SK-N-SH (cell line): ENCODE measurements at regions not wholly inside any gene's neighbourhood (a gene's known extent, or its start where the extent isn't known, plus 50 kb on each side); places are given as distances from the start of the nearest gene placed in this dataset.

Experiments used
- CTCF ChIA-PET: fragments of 300-600, 350-600 bp; formaldehyde crosslinking; extraction: SDS; loops from one replicate; lab custom pipeline; 2021; lab: Yijun Ruan, JAX
- POLR2A ChIA-PET: fragments of 350-600 bp; sonication (Branson Sonifier 250); formaldehyde crosslinking; extraction: SDS; loops from one replicate; lab custom pipeline; 2020; ENCODE audit warnings: antibody characterized with exemption, inconsistent platforms; lab: Yijun Ruan, JAX
- DNase-seq: peaks from one replicate; pipeline ENCODE4 v3.0.0; 2012
- H2AFZ ChIP-seq: fragments of 200-600 bp; sonication (generic); 2 replicates; pipeline ENCODE4 v1.8.1; 2016; ENCODE audit warnings: antibody characterized with exemption, mild to moderate bottlenecking, low read depth
- H3F3A ChIP-seq: fragments of 200-600 bp; sonication (generic); replicated peaks from 2 replicates; pipeline ENCODE3; 2016; ENCODE audit warnings: antibody characterized with exemption, mild to moderate bottlenecking; ENCODE audit not compliant: insufficient read depth
- H3K27ac ChIP-seq, 2 experiments: fragments of 200-500 bp in 1 of 2; fragments of 200-600 bp in 1 of 2; sonication (Bioruptor generic) in 1 of 2; sonication (generic), shearing (Covaris generic) in 1 of 2; 2 replicates each; pipeline versions ENCODE4 v1.5.1 to v1.6.1; 2014 to 2016; ENCODE audit warnings: low read depth in 2 of 2, inconsistent platforms in 1 of 2, low read length in 1 of 2, mild to moderate bottlenecking in 1 of 2, mixed read lengths in 1 of 2
- H3K27me3 ChIP-seq: fragments of 200-600 bp; sonication (generic), shearing (Covaris generic); 2 replicates; pipeline ENCODE4 v1.6.1; 2016; ENCODE audit warnings: mixed run types; ENCODE audit not compliant: insufficient read depth
- H3K36me3 ChIP-seq, 2 experiments: fragments of 200-500 bp in 1 of 2; fragments of 200-600 bp in 1 of 2; sonication (Bioruptor generic) in 1 of 2; sonication (generic) in 1 of 2; replicated peaks in 1 of 2; 2 replicates each; pipeline versions ENCODE3 to v1.5.1; 2014 to 2016; ENCODE audit warnings: low read length in 1 of 2, mild to moderate bottlenecking in 1 of 2; ENCODE audit not compliant: insufficient read depth in 2 of 2, control insufficient read depth in 1 of 2
- H3K4me1 ChIP-seq, 2 experiments: fragments of 200-500 bp in 1 of 2; fragments of 200-600 bp in 1 of 2; sonication (Bioruptor generic) in 1 of 2; sonication (generic), shearing (Covaris generic) in 1 of 2; 2 replicates each; pipeline versions ENCODE4 v1.5.1 to v1.6.1; 2014 to 2016; ENCODE audit warnings: low read depth in 1 of 2, low read length in 1 of 2, mixed run types in 1 of 2; ENCODE audit not compliant: insufficient read depth in 2 of 2, control insufficient read depth in 1 of 2
- H3K4me2 ChIP-seq: fragments of 200-600 bp; sonication (generic), shearing (Covaris generic); 2 replicates; pipeline ENCODE4 v1.6.1; 2017; ENCODE audit warnings: mixed run types
- H3K4me3 ChIP-seq, 2 experiments: fragments of 200-500 bp in 1 of 2; fragments of 200-600 bp in 1 of 2; sonication (Bioruptor generic) in 1 of 2; sonication (generic), shearing (Covaris generic) in 1 of 2; 2 replicates each; pipeline versions ENCODE4 v1.5.1 to v1.8.1; 2014 to 2016; ENCODE audit warnings: low read depth in 2 of 2, inconsistent platforms in 1 of 2, low read length in 1 of 2, mild to moderate bottlenecking in 1 of 2, mixed read lengths in 1 of 2, moderate library complexity in 1 of 2
- H3K79me2 ChIP-seq: fragments of 200-600 bp; sonication (generic); 2 replicates; pipeline ENCODE4 v1.8.1; 2017; ENCODE audit warnings: mild to moderate bottlenecking; ENCODE audit not compliant: insufficient read depth
- H3K9ac ChIP-seq: fragments of 200-600 bp; sonication (generic); 2 replicates; pipeline ENCODE4 v1.6.1; 2017; ENCODE audit warnings: mixed run types
- H3K9me2 ChIP-seq: fragments of 200-600 bp; sonication (generic); 2 replicates; pipeline ENCODE4 v1.6.1; 2017; ENCODE audit warnings: mixed run types
- H3K9me3 ChIP-seq: fragments of 200-600 bp; sonication (generic); 2 replicates; pipeline ENCODE4 v1.6.1; 2017; ENCODE audit warnings: mixed run types, mild to moderate bottlenecking, moderate library complexity
- H4K20me1 ChIP-seq: fragments of 200-600 bp; sonication (generic); 2 replicates; pipeline ENCODE4 v1.6.1; 2017; ENCODE audit warnings: mild to moderate bottlenecking, mixed run types; ENCODE audit not compliant: insufficient read depth
- CTCF ChIP-seq: fragments of 200-600 bp; sonication (generic); IDR thresholded peaks from 2 replicates; pipeline ENCODE4 v1.6.1; 2017; ENCODE audit warnings: antibody characterized with exemption, mild to moderate bottlenecking, moderate library complexity
- EP300 ChIP-seq, 2 experiments: IDR thresholded peaks; 2 replicates each; pipeline versions ENCODE4 v1.4.0 to v1.6.1; 2012; ENCODE audit warnings: borderline replicate concordance in 1 of 2, low read depth in 1 of 2, low read length in 1 of 2
- EZH2phosphoT487 ChIP-seq: fragments of 200-600 bp; sonication (generic); IDR thresholded peaks from 2 replicates; pipeline ENCODE4 v1.6.1; 2017; ENCODE audit warnings: low read depth, mixed run types, mild to moderate bottlenecking, antibody characterized with exemption, moderate library complexity, borderline replicate concordance
- FOSL2 ChIP-seq: IDR thresholded peaks from 2 replicates; pipeline ENCODE4 v1.4.0; 2012; ENCODE audit warnings: low read depth, mild to moderate bottlenecking, moderate library complexity, borderline replicate concordance
- FOXJ3 ChIP-seq: sonication (generic); formaldehyde crosslinking; IDR thresholded peaks from 2 replicates; pipeline ENCODE4 v1.5.1; 2020; ENCODE audit warnings: mild to moderate bottlenecking, missing genetic modification reagents
- GATA2 ChIP-seq: sonication (generic); formaldehyde crosslinking; IDR thresholded peaks from 2 replicates; pipeline ENCODE4 v1.5.0; 2020; ENCODE audit warnings: mild to moderate bottlenecking, missing genetic modification reagents
- JUND ChIP-seq: IDR thresholded peaks from 2 replicates; pipeline ENCODE4 v1.4.0; 2012
- NFIC ChIP-seq: IDR thresholded peaks from 2 replicates; pipeline ENCODE4 v1.4.0; 2012; ENCODE audit warnings: borderline replicate concordance
- NRF1 ChIP-seq: IDR thresholded peaks from 2 replicates; pipeline ENCODE4 v1.6.1; 2012; ENCODE audit warnings: low read depth, mild to moderate bottlenecking, low read length
- PBX3 ChIP-seq: IDR thresholded peaks from 2 replicates; pipeline ENCODE4; 2012
- REST ChIP-seq: IDR thresholded peaks from 2 replicates; pipeline ENCODE4 v1.6.1; 2012; ENCODE audit warnings: mild to moderate bottlenecking, low read depth, low read length, moderate library complexity
- TAF1 ChIP-seq: IDR thresholded peaks from 2 replicates; pipeline ENCODE4 v1.6.1; 2012; ENCODE audit warnings: low read depth, mild to moderate bottlenecking, low read length, moderate library complexity, borderline replicate concordance
- TCF12 ChIP-seq: IDR thresholded peaks from 2 replicates; pipeline ENCODE4 v1.4.0; 2012
- YY1 ChIP-seq: IDR thresholded peaks from 2 replicates; pipeline ENCODE4 v1.4.0; 2012; ENCODE audit warnings: low read depth, mild to moderate bottlenecking
- WGBS: methylation state at CpG from one replicate; pipeline ENCODE4 v1.1.6; 2017; ENCODE audit warnings: low lambda C conversion rate; 5-methylcytosine and 5-hydroxymethylcytosine counted together

GRCh38 chr13:64675255-64675892 is 2554.8 kb downstream of the PCDH9 start:
- no peak for TF ChIP-seq CTCF
- TF ChIP-seq JUND = peak; percentile 68
- TF ChIP-seq FOXJ3 (CRISPR knock-in tag) = no peak
- TF ChIP-seq FOSL2 = peak; percentile 68
- TF ChIP-seq TAF1 = no peak
- peak; percentile 64 for TF ChIP-seq TCF12
- TF ChIP-seq PBX3 = peak; percentile 56; the same call in 1 of the 2 replicates
- no peak for TF ChIP-seq EZH2phosphoT487
- TF ChIP-seq YY1 = 0 out of 2 replicates have a peak, but pooled peaks have one; percentile 20
- TF ChIP-seq NRF1 = no peak
- TF ChIP-seq NFIC = peak; percentile 46
- TF ChIP-seq GATA2 (CRISPR knock-in tag) = no peak
- TF ChIP-seq EP300 (IDR thresholded peaks at IDR 0.05; ENCODE audit: borderline replicate concordance in 1 of 2, low read depth in 1 of 2, low read length in 1 of 2) = peak in 1 of 2 experiments; percentile 57; a peak in 2 of 4 replicates
- TF ChIP-seq REST = no peak
- DNase-seq = no peak
- Histone ChIP-seq H3K9me2 (no peaks in the 10 kb centered on the region), H3K79me2 (no peaks in the 10 kb centered on the region), H4K20me1 (no peaks in the 10 kb centered on the region), H3K9ac (peak overlapping the region; percentile 10; the same call in 1 of the 2 replicates), H2AFZ (peak overlapping the region; percentile 75), H3K4me1 (peaks cover 0 to 8% of the 10 kb centered on the region in 2 experiments; a peak in 1 of 4 replicates), H3K4me3 (no peak overlapping the region), H3K27ac (peak overlapping the region in 1 of 2 experiments; percentile 67; a peak in 3 of 4 replicates), H3K9me3 (no peaks in the 10 kb centered on the region), H3K36me3 (no peaks in the 10 kb centered on the region), H3K27me3 (no peaks in the 10 kb centered on the region), H3F3A (peaks cover 3% of the 10 kb centered on the region), H3K4me2 (peak overlapping the region; percentile 55; the same call in 1 of the 2 replicates)
- POLR2A ChIA-PET = no interaction called here
- CTCF ChIA-PET = interaction anchor here (1.1 kb wide), 1 partner anchor 19 kb away, joined by 3 read pairs; no protein-coding TSS in a partner anchor
- 33% methylated on average over 6 of the region's 6 CpGs for WGBS
